Sigmoid colon (tissue), 6 donors: ENCODE measurements at regions not wholly inside any gene's neighbourhood (a gene's known extent, or its start where the extent isn't known, plus 50 kb on each side); places are given as distances from the start of the nearest gene placed in this dataset.
A peak's percentile ranks its signal among the peaks of the same experiment; 100 is the strongest.

ENCODE experiments used
- DNase-seq: peaks from one replicate; pipeline ENCODE4 v3.0.0-alpha.2; 2019
- H3K27ac ChIP-seq, 4 donors: fragments of 200-600 bp; sonication (generic); one replicate each; pipeline ENCODE4 v1.5.1; 2016 to 2019; ENCODE audit warnings: mild to moderate bottlenecking in 1 of 4
- H3K27me3 ChIP-seq, 3 donors: fragments of 200-600 bp; sonication (generic); one replicate each; pipeline ENCODE4 v1.5.1; 2019; ENCODE audit warnings: mild to moderate bottlenecking in 1 of 3
- H3K36me3 ChIP-seq, 4 donors: fragments of 200-600 bp; sonication (generic); one replicate each; pipeline ENCODE4 v1.5.1; 2016 to 2019
- H3K4me1 ChIP-seq, 4 donors: fragments of 200-600 bp; sonication (generic); one replicate each; pipeline ENCODE4 v1.5.1; 2017 to 2019
- H3K4me3 ChIP-seq, 4 donors: fragments of 200-600 bp; sonication (generic); one replicate each; pipeline ENCODE4 v1.5.1; 2017 to 2019; ENCODE audit warnings: mild to moderate bottlenecking in 2 of 4, moderate library complexity in 1 of 4
- H3K9me3 ChIP-seq, 4 donors: fragments of 200-600 bp in 3 of 4; sonication (generic) in 3 of 4; one replicate each; pipeline versions ENCODE4 v1.5.1 to v1.6.1; 2013 to 2019
- EP300 ChIP-seq, 4 donors: sonication (generic); formaldehyde crosslinking; IDR thresholded peaks; one replicate each; pipeline ENCODE4 v1.6.1; 2017; ENCODE audit warnings: antibody characterized with exemption in 4 of 4
- POLR2A ChIP-seq, 2 donors: fragments of 450-650 bp; IDR thresholded peaks; one replicate each; pipeline ENCODE4 v1.6.1; 2016; ENCODE audit warnings: antibody characterized with exemption in 2 of 2, mild to moderate bottlenecking in 2 of 2, moderate library complexity in 2 of 2
- POLR2AphosphoS5 ChIP-seq, 4 donors: sonication (generic); formaldehyde crosslinking; IDR thresholded peaks; one replicate each; pipeline ENCODE4 v1.6.1; 2017; ENCODE audit warnings: antibody characterized with exemption in 4 of 4
- WGBS, 2 donors: extraction: QIAGEN DNeasy Blood & Tissue Kit; methylation state at CpG; one replicate each; pipeline ENCODE4 v1.1.7; 2013; 5-methylcytosine and 5-hydroxymethylcytosine counted together
- intact Hi-C: fragments of 100-400 bp; cut with DNase I; formaldehyde crosslinking; loops from one replicate; pipeline ENCODE4 v1.15.1; 2023
- TF ChIP-seq, protein P1 (sequence below), 4 experiments: fragments of 450-650 bp in 3 of 4; fragments of 200-600 bp in 1 of 4; IDR thresholded peaks; one replicate each; pipeline ENCODE4 v1.5.1; 2016 to 2019; ENCODE audit warnings: antibody characterized with exemption in 4 of 4, mild to moderate bottlenecking in 3 of 4, moderate library complexity in 2 of 4
- donor health status: healthy with polysubstance abuse.
- donor health status: healthy.

DNA sequence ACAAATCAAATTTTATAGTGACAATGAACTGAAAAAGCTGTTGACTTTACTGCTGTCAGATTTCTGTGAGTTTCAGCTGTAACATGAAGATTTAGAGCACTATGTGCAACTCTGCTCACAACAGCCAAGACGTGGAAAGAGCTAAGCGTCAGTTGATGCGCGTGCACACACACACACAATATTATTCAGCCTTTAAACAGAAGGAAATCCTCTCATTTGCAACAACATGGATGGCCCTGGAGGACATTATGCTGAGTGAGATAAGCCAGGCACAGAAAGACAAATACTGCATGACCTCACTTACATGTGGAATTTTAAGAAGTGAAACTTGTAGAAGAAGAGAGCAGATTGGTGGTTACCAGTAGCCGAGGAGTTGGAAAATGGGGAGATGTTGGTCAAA, 82.8 kb upstream of the FRMD4A start:
- Histone ChIP-seq H3K9me3 (no peaks in the 10 kb centered on the region), H3K36me3 (no peaks in the 10 kb centered on the region), H3K27me3 (no peaks in the 10 kb centered on the region), H3K4me1 (peaks cover 0 to 11% (median 4%) of the 10 kb centered on the region in 4 donors), H3K4me3 (no peak overlapping the region), H3K27ac (no peak overlapping the region)
- intact Hi-C loops = no loop called here
- no peak for TF ChIP-seq POLR2A (IDR thresholded peaks at IDR 0.05)
- TF ChIP-seq, protein P1, sequence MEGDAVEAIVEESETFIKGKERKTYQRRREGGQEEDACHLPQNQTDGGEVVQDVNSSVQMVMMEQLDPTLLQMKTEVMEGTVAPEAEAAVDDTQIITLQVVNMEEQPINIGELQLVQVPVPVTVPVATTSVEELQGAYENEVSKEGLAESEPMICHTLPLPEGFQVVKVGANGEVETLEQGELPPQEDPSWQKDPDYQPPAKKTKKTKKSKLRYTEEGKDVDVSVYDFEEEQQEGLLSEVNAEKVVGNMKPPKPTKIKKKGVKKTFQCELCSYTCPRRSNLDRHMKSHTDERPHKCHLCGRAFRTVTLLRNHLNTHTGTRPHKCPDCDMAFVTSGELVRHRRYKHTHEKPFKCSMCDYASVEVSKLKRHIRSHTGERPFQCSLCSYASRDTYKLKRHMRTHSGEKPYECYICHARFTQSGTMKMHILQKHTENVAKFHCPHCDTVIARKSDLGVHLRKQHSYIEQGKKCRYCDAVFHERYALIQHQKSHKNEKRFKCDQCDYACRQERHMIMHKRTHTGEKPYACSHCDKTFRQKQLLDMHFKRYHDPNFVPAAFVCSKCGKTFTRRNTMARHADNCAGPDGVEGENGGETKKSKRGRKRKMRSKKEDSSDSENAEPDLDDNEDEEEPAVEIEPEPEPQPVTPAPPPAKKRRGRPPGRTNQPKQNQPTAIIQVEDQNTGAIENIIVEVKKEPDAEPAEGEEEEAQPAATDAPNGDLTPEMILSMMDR (IDR thresholded peaks at IDR 0.05) = no peak
- TF ChIP-seq POLR2AphosphoS5 (IDR thresholded peaks at IDR 0.05) = peak in 2 of 4 donors; percentile 10 to 38
- no peak for TF ChIP-seq EP300 (IDR thresholded peaks at IDR 0.05)
- WGBS, 2 donors = 66 to 70% methylated on average over 5 of the region's 5 CpGs
- DNase-seq = no peak

DNA sequence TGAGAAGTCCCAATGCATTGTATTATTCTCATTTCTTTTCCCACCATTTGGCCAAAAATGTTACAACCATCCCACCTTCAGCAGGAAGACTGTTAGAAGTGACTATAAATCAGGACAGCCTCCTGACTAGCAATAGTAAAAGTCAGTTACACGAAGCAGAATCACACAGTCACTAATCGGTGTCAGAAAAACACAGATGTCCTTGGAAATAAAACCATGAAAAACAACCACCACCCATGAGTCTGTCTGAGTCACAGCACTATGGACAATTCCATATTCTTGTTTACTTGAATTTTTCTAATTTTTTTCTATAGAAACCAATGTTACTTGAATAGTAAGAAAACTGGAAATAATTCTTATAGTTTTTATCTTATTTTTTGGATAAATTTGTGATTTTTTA, 81.9 kb upstream of the FRMD4A start:
- H3K4me1 ChIP-seq = peaks cover 0 to 11% (median 4%) of the 10 kb centered on the region in 4 donors
- no peaks in the 10 kb centered on the region for H3K9me3 ChIP-seq
- no peaks in the 10 kb centered on the region for H3K27me3 ChIP-seq
- no peak for DNase-seq
- TF ChIP-seq, protein P1 (IDR thresholded peaks at IDR 0.05) = no peak
- TF ChIP-seq POLR2A (IDR thresholded peaks at IDR 0.05) (no peak), EP300 (IDR thresholded peaks at IDR 0.05) (no peak), POLR2AphosphoS5 (IDR thresholded peaks at IDR 0.05) (no peak)
- intact Hi-C loops = no loop called here
- no peak overlapping the region for H3K27ac ChIP-seq
- no peaks in the 10 kb centered on the region for H3K36me3 ChIP-seq
- 58 to 62% methylated on average over 2 of the region's 2 CpGs for WGBS, 2 donors
- no peak overlapping the region for H3K4me3 ChIP-seq

DNA sequence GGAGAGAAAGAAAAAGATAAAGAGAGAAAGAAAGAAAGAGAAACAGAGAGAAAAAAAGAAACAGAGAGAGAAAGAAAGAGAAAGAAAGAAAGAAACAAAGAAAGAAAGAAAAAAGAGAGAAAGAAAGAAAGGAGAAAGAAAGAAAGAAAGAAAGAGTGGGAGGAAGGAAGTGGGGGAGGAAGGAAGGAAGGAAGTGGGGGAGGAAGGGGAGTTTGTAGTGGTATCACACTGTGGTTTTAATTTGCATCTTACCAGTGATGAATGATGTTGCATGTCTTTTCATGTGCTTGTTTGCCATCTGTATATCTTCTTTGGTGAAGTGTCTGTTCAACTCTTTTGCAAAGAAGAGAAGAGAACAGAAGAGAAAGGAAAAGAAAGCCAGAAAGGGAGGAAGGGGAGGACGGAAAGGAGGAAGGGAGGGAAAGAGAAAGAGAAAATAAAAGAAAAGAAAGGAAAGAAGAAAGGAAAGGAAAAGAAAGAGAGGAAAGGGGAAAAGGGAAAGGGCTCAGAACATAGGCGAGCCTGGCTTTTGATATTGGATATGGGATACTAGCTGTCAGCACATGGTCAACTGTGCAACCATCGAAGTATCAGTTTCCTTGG, 79.2 kb upstream of the FRMD4A start:
- 51 to 74% methylated on average over 3 of the region's 3 CpGs for WGBS, 2 donors
- no peaks in the 10 kb centered on the region for H3K9me3 ChIP-seq

DNA sequence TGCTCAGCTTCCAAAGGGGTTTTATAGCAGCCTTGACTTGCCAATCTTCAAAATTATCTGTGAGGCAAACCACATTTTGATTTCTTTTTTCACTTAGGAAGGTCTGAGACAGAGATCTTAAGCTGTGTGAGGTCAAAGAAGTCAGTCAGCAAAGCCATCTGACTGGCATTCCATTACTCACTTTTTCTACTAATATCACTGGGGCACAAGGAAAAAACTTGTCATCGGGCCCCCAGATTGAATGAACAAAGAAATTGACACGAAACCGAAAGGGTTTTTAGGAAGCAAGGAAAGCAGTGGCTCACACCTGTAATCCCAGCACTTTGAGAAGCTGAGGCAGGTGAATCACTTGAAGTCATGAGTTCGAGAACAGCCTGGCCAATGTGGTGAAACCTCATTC, 78.5 kb upstream of the FRMD4A start:
- H3K4me3 ChIP-seq = no peak overlapping the region
- H3K4me1 ChIP-seq = peaks cover 0 to 11% (median 4%) of the 10 kb centered on the region in 4 donors
- 88 to 89% methylated on average over 4 of the region's 4 CpGs for WGBS, 2 donors
- no peak for DNase-seq
- H3K36me3 ChIP-seq = no peaks in the 10 kb centered on the region
- intact Hi-C loops = no loop called here
- H3K9me3 ChIP-seq = no peaks in the 10 kb centered on the region
- no peak overlapping the region for H3K27ac ChIP-seq
- no peaks in the 10 kb centered on the region for H3K27me3 ChIP-seq
- TF ChIP-seq POLR2AphosphoS5 (IDR thresholded peaks at IDR 0.05) = no peak
- TF ChIP-seq EP300 (IDR thresholded peaks at IDR 0.05) = no peak
- TF ChIP-seq, protein P1 (IDR thresholded peaks at IDR 0.05) = no peak
- TF ChIP-seq POLR2A (IDR thresholded peaks at IDR 0.05) = no peak

More for the DNA sequence above, 79.2 kb upstream of the FRMD4A start:
- no peaks in the 10 kb centered on the region for H3K27me3 ChIP-seq
- intact Hi-C loops = no loop called here
- H3K27ac ChIP-seq = no peak overlapping the region
- no peak for DNase-seq
- H3K4me1 ChIP-seq = peaks cover 0 to 11% (median 4%) of the 10 kb centered on the region in 4 donors
- no peak overlapping the region for H3K4me3 ChIP-seq
- H3K36me3 ChIP-seq = no peaks in the 10 kb centered on the region
- TF ChIP-seq, protein P1 (IDR thresholded peaks at IDR 0.05) = no peak
- TF ChIP-seq POLR2A (IDR thresholded peaks at IDR 0.05) (no peak), POLR2AphosphoS5 (IDR thresholded peaks at IDR 0.05) (no peak), EP300 (IDR thresholded peaks at IDR 0.05) (no peak)

DNA sequence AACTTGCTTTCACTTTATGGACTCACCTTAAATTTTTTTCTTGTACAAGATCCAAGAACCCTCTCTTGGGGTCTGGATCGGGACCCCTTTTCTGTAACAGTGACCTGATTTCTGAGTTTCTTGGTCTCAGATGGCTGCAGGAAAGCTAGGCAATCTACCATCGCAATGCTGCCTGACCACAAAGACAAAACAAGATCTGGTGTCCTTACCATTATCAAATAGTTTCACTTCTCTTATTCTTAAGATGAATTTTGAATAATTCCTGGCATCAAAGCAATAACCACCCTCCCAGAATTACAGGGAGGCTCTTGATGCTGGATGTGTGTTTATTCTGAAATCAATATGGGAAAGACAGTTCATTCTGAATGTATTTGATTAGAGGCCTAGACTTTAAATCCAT, 77.4 kb upstream of the FRMD4A start:
- TF ChIP-seq EP300 (IDR thresholded peaks at IDR 0.05) (no peak), POLR2AphosphoS5 (IDR thresholded peaks at IDR 0.05) (no peak), POLR2A (IDR thresholded peaks at IDR 0.05) (no peak)
- TF ChIP-seq, protein P1 (IDR thresholded peaks at IDR 0.05) = no peak
- H3K9me3 ChIP-seq = no peaks in the 10 kb centered on the region
- H3K27me3 ChIP-seq = no peaks in the 10 kb centered on the region
- H3K27ac ChIP-seq = no peak overlapping the region
- intact Hi-C loops = no loop called here
- no peaks in the 10 kb centered on the region for H3K36me3 ChIP-seq
- no peak overlapping the region for H3K4me3 ChIP-seq
- WGBS, 2 donors = 74 to 87% methylated on average over 2 of the region's 2 CpGs
- peaks cover 0 to 3% (median 0%) of the 10 kb centered on the region in 4 donors for H3K4me1 ChIP-seq
- DNase-seq = no peak
